ENCODE measurements at regions not wholly inside any gene's neighbourhood (a gene's known extent, or its start where the extent isn't known, plus 50 kb on each side); places are given as distances from the start of the nearest gene placed in this dataset.

GRCh38 chr3:144358191-144358590, 386.6 kb downstream of the DIPK2A start:
- no peaks in the 10 kb centered on the region for H3K4me1 ChIP-seq (ENCODE audit: insufficient read depth)
- no peak overlapping the region for H2AFZ ChIP-seq
- no peaks in the 10 kb centered on the region for H3K27me3 ChIP-seq (ENCODE audit: insufficient read depth)
- no peaks in the 10 kb centered on the region for H3K79me2 ChIP-seq (replicated peaks; ENCODE audit: insufficient read depth)
- Mint-ChIP-seq H3K27ac (no peak overlapping the region), H3K4me1 (no peaks in the 10 kb centered on the region), H3K4me3 (no peak overlapping the region), H3K36me3 (ENCODE audit: low read depth) (no peaks in the 10 kb centered on the region), H3K27me3 (ENCODE audit: insufficient read depth, low read depth, poor library complexity) (peaks cover 4% of the 10 kb centered on the region), H3K9me3 (no peaks in the 10 kb centered on the region)
- no peak for DNase-seq (ENCODE audit: low spot score)
- H3K4me3 ChIP-seq = no peak overlapping the region
- no peaks in the 10 kb centered on the region for H3F3A ChIP-seq (replicated peaks; ENCODE audit: low read depth)
- TF ChIP-seq STAT1 (IDR thresholded peaks at IDR 0.05; ENCODE audit: unreplicated experiment) (no peak), ETS1 (IDR thresholded peaks at IDR 0.05) (no peak), JUNB (IDR thresholded peaks at IDR 0.05; ENCODE audit: unreplicated experiment) (no peak), POLR2AphosphoS5 (IDR thresholded peaks at IDR 0.05; ENCODE audit: low read depth) (no peak), ZNF462 (CRISPR knock-in tag; IDR thresholded peaks at IDR 0.05) (no peak), REST (IDR thresholded peaks at IDR 0.05; ENCODE audit: unreplicated experiment) (no peak), EZH2phosphoT487 (IDR thresholded peaks at IDR 0.05; ENCODE audit: unreplicated experiment) (no peak), NANOG (IDR thresholded peaks at IDR 0.05; ENCODE audit: borderline replicate concordance) (no peak), ZNF331 (CRISPR knock-in tag; IDR thresholded peaks at IDR 0.05; ENCODE audit: low read depth) (no peak), CREB1 (CRISPR knock-in tag; IDR thresholded peaks at IDR 0.05; ENCODE audit: low read depth) (no peak), CTCF (conservative IDR thresholded peaks at IDR 0.05; ENCODE audit: low read depth in 2 of 2) (no peak), ZNF114 (CRISPR knock-in tag; IDR thresholded peaks at IDR 0.05) (no peak), EZH2 (IDR thresholded peaks at IDR 0.05; ENCODE audit: low read depth, unreplicated experiment) (no peak)
- H4K20me1 ChIP-seq (replicated peaks; ENCODE audit: insufficient read depth) = no peaks in the 10 kb centered on the region
- peaks cover 3% of the 10 kb centered on the region; the same call in 1 of the 2 replicates for H3K9me2 ChIP-seq (ENCODE audit: insufficient read depth)
- no peaks in the 10 kb centered on the region for H3K36me3 ChIP-seq (ENCODE audit: insufficient read depth)
- no peak for ATAC-seq
- H3K27ac ChIP-seq (ENCODE audit: low read depth) = no peak overlapping the region
- H3K4me2 ChIP-seq = no peak overlapping the region
